ENCODE measurements at regions not wholly inside any gene's neighbourhood (a gene's known extent, or its start where the extent isn't known, plus 50 kb on each side); places are given as distances from the start of the nearest gene placed in this dataset.
"Not testable (repeated sequence)": the region's sequence is repeated elsewhere in the genome, so short reads cannot be mapped to it uniquely, and the experiment has no call there.

DNA sequence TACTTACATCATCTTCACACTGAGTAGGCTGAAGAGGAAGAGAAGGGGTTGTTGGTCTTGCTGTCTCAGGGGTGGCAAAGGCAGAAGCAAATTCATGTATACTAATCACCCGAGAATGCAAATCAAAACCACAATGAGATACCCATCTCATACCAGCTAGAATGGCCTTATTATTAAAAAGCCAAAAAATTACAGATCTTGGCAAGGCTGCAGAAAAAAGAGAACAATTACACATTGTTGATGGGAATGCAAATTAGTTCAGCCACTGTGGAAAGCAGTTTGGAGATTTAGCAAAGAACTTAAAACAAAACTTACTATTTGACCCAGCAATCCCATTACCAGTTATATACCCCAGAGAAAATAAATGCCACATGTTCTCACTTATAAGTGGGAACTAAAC lies 154.9 kb downstream of the SEC23A start:
- intact Hi-C loops (cut with micrococcal nuclease) = no loop called here
- ATAC-seq (ENCODE audit: low read depth) = no peak
- Mint-ChIP-seq H3K4me1 (no peaks in the 10 kb centered on the region), H3K36me3 (ENCODE audit: low read depth) (no peaks in the 10 kb centered on the region), H3K4me3 (no peak overlapping the region), H3K27me3 (no peaks in the 10 kb centered on the region), H3K27ac (no peak overlapping the region), H3K9me3 (no peaks in the 10 kb centered on the region)
- DNase-seq = no peak
- ChIA-PET CTCF (no interaction called here), POLR2A (no interaction called here)
- TF ChIP-seq, protein P1, sequence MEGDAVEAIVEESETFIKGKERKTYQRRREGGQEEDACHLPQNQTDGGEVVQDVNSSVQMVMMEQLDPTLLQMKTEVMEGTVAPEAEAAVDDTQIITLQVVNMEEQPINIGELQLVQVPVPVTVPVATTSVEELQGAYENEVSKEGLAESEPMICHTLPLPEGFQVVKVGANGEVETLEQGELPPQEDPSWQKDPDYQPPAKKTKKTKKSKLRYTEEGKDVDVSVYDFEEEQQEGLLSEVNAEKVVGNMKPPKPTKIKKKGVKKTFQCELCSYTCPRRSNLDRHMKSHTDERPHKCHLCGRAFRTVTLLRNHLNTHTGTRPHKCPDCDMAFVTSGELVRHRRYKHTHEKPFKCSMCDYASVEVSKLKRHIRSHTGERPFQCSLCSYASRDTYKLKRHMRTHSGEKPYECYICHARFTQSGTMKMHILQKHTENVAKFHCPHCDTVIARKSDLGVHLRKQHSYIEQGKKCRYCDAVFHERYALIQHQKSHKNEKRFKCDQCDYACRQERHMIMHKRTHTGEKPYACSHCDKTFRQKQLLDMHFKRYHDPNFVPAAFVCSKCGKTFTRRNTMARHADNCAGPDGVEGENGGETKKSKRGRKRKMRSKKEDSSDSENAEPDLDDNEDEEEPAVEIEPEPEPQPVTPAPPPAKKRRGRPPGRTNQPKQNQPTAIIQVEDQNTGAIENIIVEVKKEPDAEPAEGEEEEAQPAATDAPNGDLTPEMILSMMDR (IDR thresholded peaks at IDR 0.05) = no peak

DNA sequence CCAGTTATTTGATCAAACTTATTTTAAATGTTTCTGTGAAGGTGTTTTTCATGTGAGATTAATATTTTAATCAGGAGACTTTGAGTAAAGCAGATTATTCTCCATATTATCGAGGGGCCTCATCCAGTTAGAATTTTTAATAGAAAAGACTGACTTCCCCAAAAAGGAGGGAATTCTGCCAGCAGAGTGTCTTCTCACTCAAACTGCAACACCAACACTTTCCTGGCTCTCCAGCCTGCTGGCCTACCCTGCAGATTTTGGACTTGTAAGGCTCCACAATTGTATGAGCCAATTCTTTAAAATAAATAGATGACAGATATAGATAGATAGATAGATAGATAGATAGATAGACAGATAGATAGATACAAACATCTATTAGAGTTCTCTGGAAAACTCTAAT lies 155.7 kb downstream of the SEC23A start:
- no peak overlapping the region for H3K4me3 Mint-ChIP-seq
- TF ChIP-seq, protein P1 (IDR thresholded peaks at IDR 0.05) = no peak
- CTCF ChIA-PET = no interaction called here
- no peaks in the 10 kb centered on the region for H3K9me3 Mint-ChIP-seq
- no peaks in the 10 kb centered on the region for H3K27me3 Mint-ChIP-seq
- no peaks in the 10 kb centered on the region for H3K4me1 Mint-ChIP-seq
- H3K36me3 Mint-ChIP-seq (ENCODE audit: low read depth) = no peaks in the 10 kb centered on the region
- H3K27ac Mint-ChIP-seq = no peak overlapping the region
- POLR2A ChIA-PET = no interaction called here
- intact Hi-C loops (cut with micrococcal nuclease) = no loop called here
- ATAC-seq (ENCODE audit: low read depth) (no peak), DNase-seq (no peak)

DNA sequence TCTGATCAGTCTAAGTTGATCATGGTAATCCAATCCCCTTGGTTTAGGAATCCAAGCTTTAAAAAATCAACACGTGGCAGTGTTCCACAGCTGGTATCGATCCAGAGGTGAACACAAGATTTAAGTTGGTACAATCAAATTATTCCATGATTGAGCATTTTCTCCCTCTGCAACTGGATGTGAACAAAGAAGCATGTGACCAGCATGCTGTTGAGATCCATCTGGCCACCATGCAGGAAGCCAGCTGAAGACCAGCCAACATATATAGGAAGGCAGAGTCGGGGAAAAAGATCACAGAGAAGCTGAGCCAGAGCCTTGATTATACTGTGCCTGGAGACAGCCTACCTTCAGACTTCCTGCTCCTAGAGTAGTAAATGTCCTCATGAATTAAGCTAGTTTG lies 158.3 kb downstream of the SEC23A start:
- H3K36me3 Mint-ChIP-seq (ENCODE audit: low read depth) = no peaks in the 10 kb centered on the region
- no peak overlapping the region for H3K27ac Mint-ChIP-seq
- ATAC-seq (ENCODE audit: low read depth) = no peak
- H3K9me3 Mint-ChIP-seq = no peaks in the 10 kb centered on the region
- TF ChIP-seq, protein P1 (IDR thresholded peaks at IDR 0.05) = no peak
- POLR2A ChIA-PET = no interaction called here
- H3K4me3 Mint-ChIP-seq = no peak overlapping the region
- intact Hi-C loops (cut with micrococcal nuclease) = no loop called here
- no peaks in the 10 kb centered on the region for H3K27me3 Mint-ChIP-seq
- H3K4me1 Mint-ChIP-seq = no peaks in the 10 kb centered on the region
- DNase-seq = no peak
- CTCF ChIA-PET = interaction anchor here (0.5 kb wide), 1 partner anchor 28 kb away, joined by 4 read pairs; no protein-coding TSS in a partner anchor

DNA sequence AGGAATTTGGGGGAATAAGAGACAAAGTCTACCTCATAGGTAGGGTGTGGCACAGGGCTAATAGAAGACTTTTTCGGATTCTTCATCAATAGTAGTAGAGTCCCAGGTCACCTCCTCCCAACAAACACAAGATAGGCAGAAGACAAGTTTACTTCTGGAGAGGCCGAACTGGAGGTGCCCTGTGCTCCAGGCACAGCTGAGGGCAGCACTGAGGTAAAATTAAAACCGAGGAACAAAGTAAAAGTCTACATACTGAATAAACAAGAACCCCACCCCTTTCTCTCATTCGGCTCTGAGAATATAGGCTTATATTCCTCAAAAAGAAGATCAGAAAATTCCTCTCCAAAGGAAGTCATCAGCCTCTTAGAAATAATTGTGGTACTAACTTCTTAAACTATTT lies 161.5 kb downstream of the SEC23A start:
- TF ChIP-seq, protein P1 (IDR thresholded peaks at IDR 0.05) = no peak
- no peaks in the 10 kb centered on the region for H3K4me1 Mint-ChIP-seq
- DNase-seq (no peak), ATAC-seq (ENCODE audit: low read depth) (no peak)
- no peaks in the 10 kb centered on the region for H3K27me3 Mint-ChIP-seq
- peaks cover 4% of the 10 kb centered on the region for H3K9me3 Mint-ChIP-seq
- intact Hi-C loops (cut with micrococcal nuclease) = no loop called here
- ChIA-PET POLR2A (no interaction called here), CTCF (no interaction called here)
- H3K27ac Mint-ChIP-seq = no peak overlapping the region
- H3K36me3 Mint-ChIP-seq (ENCODE audit: low read depth) = no peaks in the 10 kb centered on the region
- no peak overlapping the region for H3K4me3 Mint-ChIP-seq

DNA sequence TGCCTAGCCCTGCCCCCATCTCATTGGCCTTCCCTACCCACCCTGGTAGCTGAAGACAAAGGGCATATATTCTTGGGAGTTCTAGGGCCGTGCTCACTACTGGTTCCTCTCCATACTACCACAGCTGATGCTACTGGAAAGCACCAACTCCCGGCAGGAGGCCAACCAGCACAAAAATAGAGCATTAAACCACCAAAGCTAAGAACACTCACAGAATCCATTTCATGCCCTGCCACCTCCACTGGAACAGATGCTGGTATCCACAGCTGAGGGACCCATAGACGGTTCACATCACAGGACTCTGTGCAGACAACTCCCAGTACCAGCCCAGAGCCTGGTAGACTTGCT lies 170.4 kb downstream of the SEC23A start:
- H3K36me3 Mint-ChIP-seq (ENCODE audit: low read depth); intact Hi-C loops (cut with micrococcal nuclease); H3K27me3 Mint-ChIP-seq; ATAC-seq (ENCODE audit: low read depth); H3K4me3 Mint-ChIP-seq; DNase-seq; H3K4me1 Mint-ChIP-seq; CTCF ChIA-PET; H3K27ac Mint-ChIP-seq; H3K9me3 Mint-ChIP-seq; POLR2A ChIA-PET: not testable (repeated sequence)

DNA sequence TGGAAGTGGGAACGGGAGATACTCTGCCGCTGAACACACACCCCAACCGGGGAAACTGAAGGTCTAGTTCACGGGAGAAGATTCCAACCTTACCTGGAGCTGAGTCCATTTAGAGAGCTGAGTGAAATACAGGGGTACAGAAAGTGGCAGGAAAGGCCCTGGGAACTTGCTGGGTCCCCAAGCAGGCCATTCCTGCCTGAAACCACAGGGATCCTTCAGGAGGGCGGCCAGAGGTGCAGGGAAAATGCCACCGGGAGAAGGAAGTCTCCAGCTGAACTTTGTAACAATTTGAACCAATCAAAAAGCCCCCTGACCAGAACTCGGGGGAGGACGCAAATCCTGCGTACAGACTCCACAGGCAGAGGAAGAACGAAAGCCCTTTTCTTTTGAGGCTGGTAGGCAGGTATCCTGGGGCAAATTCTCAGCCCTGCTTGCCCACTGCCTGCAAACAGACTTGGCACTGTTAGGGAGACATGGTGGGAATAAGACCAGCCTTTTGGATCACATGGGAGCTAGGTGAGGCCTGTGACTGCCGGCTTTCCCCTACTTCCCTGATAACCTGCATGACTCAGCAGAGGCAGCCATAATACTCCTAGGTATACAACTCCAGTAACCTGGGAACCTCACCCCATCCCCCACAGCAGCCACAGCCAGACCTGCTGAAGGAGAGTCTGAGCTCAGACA lies 170.9 kb downstream of the SEC23A start:
- H3K9me3 Mint-ChIP-seq = peaks cover 5% of the 10 kb centered on the region
- H3K36me3 Mint-ChIP-seq (ENCODE audit: low read depth) = no peaks in the 10 kb centered on the region
- no peak for DNase-seq
- H3K4me3 Mint-ChIP-seq = no peak overlapping the region
- TF ChIP-seq, protein P1 (IDR thresholded peaks at IDR 0.05) = no peak
- intact Hi-C loops (cut with micrococcal nuclease) = no loop called here
- H3K4me1 Mint-ChIP-seq = no peaks in the 10 kb centered on the region
- ChIA-PET POLR2A (no interaction called here), CTCF (no interaction called here)
- no peak overlapping the region for H3K27ac Mint-ChIP-seq
- H3K27me3 Mint-ChIP-seq = peaks cover 7% of the 10 kb centered on the region
- no peak for ATAC-seq (ENCODE audit: low read depth)

Measured in activated B cell treated with CpG ODN at 0.5 μM for 24 hours (primary cell).